ENCODE measurements at regions not wholly inside any gene's neighbourhood (a gene's known extent, or its start where the extent isn't known, plus 50 kb on each side); places are given as distances from the start of the nearest gene placed in this dataset.

DNA sequence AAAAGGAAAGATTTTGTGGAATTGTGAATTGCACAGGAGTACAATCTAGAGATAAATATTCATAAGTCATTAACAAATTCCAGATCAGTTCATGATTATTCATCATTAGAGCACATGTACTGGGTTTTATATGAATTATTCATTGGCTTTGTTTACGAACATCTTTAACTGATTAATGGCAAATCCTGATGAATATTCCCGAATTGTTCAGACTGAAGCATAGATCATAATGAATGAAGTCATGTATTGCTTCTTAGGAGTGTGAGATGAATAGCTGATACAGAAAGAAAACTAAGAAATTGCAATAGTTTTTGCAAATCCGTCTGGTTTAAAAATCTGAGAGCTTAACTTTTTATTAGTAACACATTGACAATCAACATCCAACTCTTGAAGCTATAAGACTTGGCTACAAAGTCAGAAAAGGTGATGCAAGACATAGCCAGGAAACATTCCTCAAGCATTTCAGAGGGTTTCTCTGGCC, 183.6 kb upstream of the DGKB start:
- TF ChIP-seq, protein P1, sequence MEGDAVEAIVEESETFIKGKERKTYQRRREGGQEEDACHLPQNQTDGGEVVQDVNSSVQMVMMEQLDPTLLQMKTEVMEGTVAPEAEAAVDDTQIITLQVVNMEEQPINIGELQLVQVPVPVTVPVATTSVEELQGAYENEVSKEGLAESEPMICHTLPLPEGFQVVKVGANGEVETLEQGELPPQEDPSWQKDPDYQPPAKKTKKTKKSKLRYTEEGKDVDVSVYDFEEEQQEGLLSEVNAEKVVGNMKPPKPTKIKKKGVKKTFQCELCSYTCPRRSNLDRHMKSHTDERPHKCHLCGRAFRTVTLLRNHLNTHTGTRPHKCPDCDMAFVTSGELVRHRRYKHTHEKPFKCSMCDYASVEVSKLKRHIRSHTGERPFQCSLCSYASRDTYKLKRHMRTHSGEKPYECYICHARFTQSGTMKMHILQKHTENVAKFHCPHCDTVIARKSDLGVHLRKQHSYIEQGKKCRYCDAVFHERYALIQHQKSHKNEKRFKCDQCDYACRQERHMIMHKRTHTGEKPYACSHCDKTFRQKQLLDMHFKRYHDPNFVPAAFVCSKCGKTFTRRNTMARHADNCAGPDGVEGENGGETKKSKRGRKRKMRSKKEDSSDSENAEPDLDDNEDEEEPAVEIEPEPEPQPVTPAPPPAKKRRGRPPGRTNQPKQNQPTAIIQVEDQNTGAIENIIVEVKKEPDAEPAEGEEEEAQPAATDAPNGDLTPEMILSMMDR (IDR thresholded peaks at IDR 0.05): no peak

DNA sequence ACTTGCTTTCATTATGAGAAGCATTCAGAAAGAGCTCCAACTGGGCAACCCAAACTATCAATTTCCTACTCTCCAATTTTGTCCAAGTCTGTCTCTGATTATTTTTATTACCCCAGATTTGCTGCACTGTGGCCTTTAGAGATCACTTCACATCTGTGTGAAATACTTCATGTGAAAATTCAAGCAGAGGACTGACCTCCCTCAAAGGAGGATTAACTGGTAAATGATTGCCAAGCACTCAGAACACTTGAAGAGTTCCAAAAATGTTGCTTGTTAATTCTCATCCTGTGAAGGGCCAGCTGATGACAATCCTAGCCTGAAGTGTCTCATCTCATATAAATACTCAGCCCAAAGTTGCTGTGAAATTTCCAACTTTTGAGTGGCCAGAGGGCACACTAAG, 182.8 kb upstream of the DGKB start:
- TF ChIP-seq, protein P1 (IDR thresholded peaks at IDR 0.05): no peak

- TF ChIP-seq, protein P1 (IDR thresholded peaks at IDR 0.05): no peak
Observed at GRCh38 chr7:15084368-15084767, 181.8 kb upstream of the DGKB start.

DNA sequence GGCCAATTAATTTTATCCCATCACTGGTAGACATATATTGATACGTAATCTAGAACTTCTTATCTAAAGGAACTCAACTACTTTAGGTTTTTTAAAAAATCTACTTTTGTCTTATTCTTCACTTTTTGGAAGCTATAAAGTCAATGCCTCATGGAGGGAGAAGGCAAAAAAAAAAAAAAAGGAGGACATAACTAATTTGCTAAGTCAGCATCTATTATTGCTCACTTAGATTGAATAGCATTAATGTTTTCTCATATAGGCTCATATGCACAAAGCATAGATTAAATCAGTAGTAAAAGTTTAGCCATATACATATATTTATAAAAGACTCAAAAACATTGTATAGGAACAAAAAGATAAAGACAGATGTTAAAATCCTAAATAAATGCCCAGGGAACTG, 179.3 kb upstream of the DGKB start:
- TF ChIP-seq, protein P1 (IDR thresholded peaks at IDR 0.05): no peak

GRCh38 chr7:15073301-15073700, 170.8 kb upstream of the DGKB start:
- TF ChIP-seq, protein P1 (IDR thresholded peaks at IDR 0.05): no peak

- TF ChIP-seq, protein P1 (IDR thresholded peaks at IDR 0.05): no peak
Observed at GRCh38 chr7:15068324-15068723, 165.8 kb upstream of the DGKB start.

GRCh38 chr7:15057272-15057671, 154.7 kb upstream of the DGKB start:
- TF ChIP-seq, protein P1 (IDR thresholded peaks at IDR 0.05): no peak

- TF ChIP-seq, protein P1 (IDR thresholded peaks at IDR 0.05): no peak
Observed at GRCh38 chr7:15049157-15049556, 146.6 kb upstream of the DGKB start.

Measured in LNCAP (cell line).